Upper lobe of right lung (tissue), 1 donor: ENCODE measurements at regions not wholly inside any gene's neighbourhood (a gene's known extent, or its start where the extent isn't known, plus 50 kb on each side); places are given as distances from the start of the nearest gene placed in this dataset.
"Not testable (repeated sequence)": the region's sequence is repeated elsewhere in the genome, so short reads cannot be mapped to it uniquely, and the experiment has no call there.

Experiments
- ATAC-seq: fragments of 200-7000 bp; cut with Tn5 transposase; one replicate; pipeline ENCODE4 v1.9.1; 2020; ENCODE audit warnings: mild to moderate bottlenecking, moderate library complexity
- DNase-seq: peaks from one replicate; pipeline ENCODE4 v3.0.0-alpha.2; 2020
- H3K27ac ChIP-seq: fragments of 200-600 bp; one replicate; pipeline ENCODE4 v1.8.0; 2022
- H3K27me3 ChIP-seq: fragments of 200-600 bp; one replicate; pipeline ENCODE4 v1.8.0; 2022; ENCODE audit warnings: mild to moderate bottlenecking
- H3K36me3 ChIP-seq: fragments of 200-600 bp; one replicate; pipeline ENCODE4 v1.8.0; 2022
- H3K4me1 ChIP-seq: fragments of 200-600 bp; one replicate; pipeline ENCODE4 v1.8.0; 2022
- H3K4me3 ChIP-seq: fragments of 200-600 bp; one replicate; pipeline ENCODE4 v1.8.0; 2022; ENCODE audit warnings: mild to moderate bottlenecking
- H3K9me3 ChIP-seq: fragments of 200-600 bp; one replicate; pipeline ENCODE4 v1.8.0; 2022
- CTCF ChIP-seq: fragments of 200-600 bp; IDR thresholded peaks from one replicate; pipeline ENCODE4 v1.8.0; 2022; ENCODE audit warnings: antibody characterized with exemption
- intact Hi-C: fragments of 100-400 bp; cut with DNase I; formaldehyde crosslinking; loops from one replicate; pipeline ENCODE4 v1.11.0; 2022
- donor health status: DM: no; HTN: yes; CAD: no; lungs with severe emphysema.

DNA sequence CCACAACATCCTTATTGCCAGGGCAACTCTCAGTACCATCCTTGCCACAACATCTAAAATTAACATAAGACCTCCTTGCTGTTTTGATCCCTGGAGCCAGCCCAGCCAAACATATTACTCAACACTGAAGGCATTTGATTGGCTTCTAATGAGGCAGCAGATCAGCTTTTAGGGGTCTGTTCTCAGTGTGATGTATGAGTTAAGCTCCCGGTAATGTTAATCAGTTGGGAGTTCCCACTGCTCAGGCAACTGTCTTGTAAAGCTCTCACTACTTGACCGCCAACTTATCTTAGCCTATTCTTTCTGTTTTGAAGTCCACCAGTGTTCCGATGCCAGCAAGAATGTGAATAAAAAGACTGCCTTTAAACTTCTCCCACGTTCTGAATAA is 158.9 kb downstream of the FOXB1 start:
- DNase-seq (no peak), ATAC-seq (no peak)
- H3K9me3 ChIP-seq, result no peaks in the 10 kb centered on the region
- peaks cover 22% of the 10 kb centered on the region for H3K27me3 ChIP-seq
- intact Hi-C loops, result no loop called here
- no peak overlapping the region for H3K4me3 ChIP-seq
- no peaks in the 10 kb centered on the region for H3K4me1 ChIP-seq
- TF ChIP-seq CTCF, result no peak
- no peaks in the 10 kb centered on the region for H3K36me3 ChIP-seq
- no peak overlapping the region for H3K27ac ChIP-seq

- peaks cover 7% of the 10 kb centered on the region for H3K27me3 ChIP-seq
- DNase-seq, result no peak
Observed at GRCh38 chr15:60165111-60165510, 161.0 kb downstream of the FOXB1 start.

GRCh38 chr15:60172143-60172542 is 168.0 kb downstream of the FOXB1 start:
- H3K27ac ChIP-seq, result no peak overlapping the region
- TF ChIP-seq CTCF, result no peak
- no peaks in the 10 kb centered on the region for H3K4me1 ChIP-seq
- no peak for DNase-seq
- intact Hi-C loops, result loop anchor here (10.0 kb wide), 1 partner anchor 477 kb away; no protein-coding TSS in a partner anchor
- no peaks in the 10 kb centered on the region for H3K36me3 ChIP-seq
- H3K27me3 ChIP-seq, result no peaks in the 10 kb centered on the region
- H3K4me3 ChIP-seq, result no peak overlapping the region
- no peaks in the 10 kb centered on the region for H3K9me3 ChIP-seq
- ATAC-seq, result no peak

More at GRCh38 chr15:60165111-60165510, 161.0 kb downstream of the FOXB1 start:
- intact Hi-C loops, result no loop called here
- Histone ChIP-seq H3K27ac (no peak overlapping the region), H3K36me3 (no peaks in the 10 kb centered on the region), H3K9me3 (no peaks in the 10 kb centered on the region), H3K4me1 (no peaks in the 10 kb centered on the region), H3K4me3 (no peak overlapping the region)
- TF ChIP-seq CTCF, result no peak
- no peak for ATAC-seq

DNA sequence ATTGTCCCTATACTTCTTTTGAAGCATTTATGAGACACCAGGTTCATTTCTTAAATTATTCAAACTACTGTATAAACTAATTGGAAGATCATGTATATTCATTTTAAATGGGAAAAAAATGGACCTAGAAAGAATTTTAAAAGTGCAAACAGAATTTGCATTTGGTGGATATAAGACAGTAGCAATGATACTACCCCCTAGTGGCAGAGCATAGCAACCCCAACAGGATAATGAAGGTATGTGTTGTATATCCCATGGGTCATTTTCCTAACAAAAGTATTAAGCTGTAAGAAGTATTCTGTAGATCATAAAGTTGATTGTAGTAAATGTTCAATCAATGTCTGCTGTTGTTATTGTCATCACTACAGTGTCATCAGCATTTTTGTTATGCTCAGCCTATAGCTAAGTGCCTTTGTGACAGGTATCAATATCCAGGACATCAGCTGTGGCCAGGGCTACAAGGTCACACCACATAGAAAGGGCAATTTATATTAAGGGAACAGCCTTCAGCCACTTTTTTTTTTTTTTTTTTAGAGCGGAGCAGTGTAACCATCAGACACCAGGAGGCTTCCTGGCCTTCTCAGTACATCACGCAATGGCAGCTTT is 175.8 kb downstream of the FOXB1 start:
- intact Hi-C loops, result loop anchor here (10.0 kb wide), 1 partner anchor 485 kb away; no protein-coding TSS in a partner anchor
- Histone ChIP-seq H3K4me3 (no peak overlapping the region), H3K27ac (no peak overlapping the region), H3K4me1 (no peaks in the 10 kb centered on the region), H3K36me3 (no peaks in the 10 kb centered on the region), H3K9me3 (no peaks in the 10 kb centered on the region), H3K27me3 (peaks cover 4% of the 10 kb centered on the region)
- DNase-seq (no peak), ATAC-seq (peak; percentile 75)
- TF ChIP-seq CTCF, result peak; percentile 87

GRCh38 chr15:60181957-60182356 is 177.8 kb downstream of the FOXB1 start:
- not testable (repeated sequence) for ATAC-seq, H3K4me1 ChIP-seq

GRCh38 chr15:60183366-60183765 is 179.3 kb downstream of the FOXB1 start:
- TF ChIP-seq CTCF, result no peak
- ATAC-seq (no peak), DNase-seq (no peak)
- intact Hi-C loops, result no loop called here
- Histone ChIP-seq H3K27ac (no peak overlapping the region), H3K9me3 (no peaks in the 10 kb centered on the region), H3K36me3 (no peaks in the 10 kb centered on the region), H3K4me3 (no peak overlapping the region), H3K4me1 (no peaks in the 10 kb centered on the region), H3K27me3 (peaks cover 13% of the 10 kb centered on the region)

More at GRCh38 chr15:60181957-60182356, 177.8 kb downstream of the FOXB1 start:
- DNase-seq, H3K4me3 ChIP-seq, H3K36me3 ChIP-seq, intact Hi-C loops, H3K9me3 ChIP-seq, H3K27ac ChIP-seq: not testable (repeated sequence)
- H3K27me3 ChIP-seq, result peaks cover 10% of the 10 kb centered on the region
